Right lobe of liver (tissue), 4 donors: ENCODE measurements at regions not wholly inside any gene's neighbourhood (a gene's known extent, or its start where the extent isn't known, plus 50 kb on each side); places are given as distances from the start of the nearest gene placed in this dataset.

Experiments used
- CTCF ChIP-seq, 4 donors: fragments of 200-600 bp in 3 of 4; fragments of 450-650 bp in 1 of 4; IDR thresholded peaks; one replicate each; pipeline versions ENCODE4 v1.5.1 to v1.8.0; 2016 to 2022; ENCODE audit warnings: antibody characterized with exemption in 4 of 4, mild to moderate bottlenecking in 2 of 4
- POLR2A ChIP-seq: fragments of 450-650 bp; IDR thresholded peaks from one replicate; pipeline ENCODE4 v1.6.1; 2017; ENCODE audit warnings: antibody characterized with exemption, mild to moderate bottlenecking
- donor health status: DM: no; HTN: no; CAD: no.
- donor health status: DM: no; HTN: no; CAD: no.
- donor health status: DM: no; HTN: yes; CAD: no.

GRCh38 chr2:122028371-122029100 lies 273.1 kb downstream of the TSN start:
- TF ChIP-seq POLR2A (no peak), CTCF (IDR thresholded peaks at IDR 0.05) (no peak)
